ENCODE measurements at regions not wholly inside any gene's neighbourhood (a gene's known extent, or its start where the extent isn't known, plus 50 kb on each side); places are given as distances from the start of the nearest gene placed in this dataset.

- DNase-seq (ENCODE audit: low spot score): no peak
- H3K27ac ChIP-seq: peak overlapping the region; percentile 34
These were observed 151.5 kb upstream of the KLF6 start for GRCh38 chr10:3936422-3937040.

DNA sequence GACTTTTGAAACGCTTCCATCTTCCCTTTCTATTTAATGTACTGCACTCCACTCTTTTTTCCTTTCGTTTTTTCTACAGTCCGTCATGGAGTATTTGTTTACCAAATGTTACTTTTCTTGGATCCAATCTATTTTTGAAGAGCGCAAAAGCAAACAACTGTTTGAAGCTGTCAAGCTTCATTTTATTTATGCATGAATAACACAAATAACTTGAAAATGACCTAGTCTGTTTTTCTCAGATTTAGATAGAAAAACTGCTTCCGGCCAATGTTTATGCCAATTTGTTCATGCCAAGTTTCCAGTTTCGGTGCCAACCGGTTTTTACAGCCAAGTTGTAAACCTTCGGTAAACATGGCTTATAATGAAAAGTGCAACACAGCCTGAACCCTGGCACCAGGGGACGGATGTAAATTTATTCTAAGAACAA lies 150.9 kb upstream of the KLF6 start:
- H3K27ac ChIP-seq: no peak overlapping the region
- DNase-seq (ENCODE audit: low spot score): no peak
- POLR2A ChIA-PET (ENCODE audit: low non-redundant PET): no interaction called here
- CTCF ChIA-PET: interaction anchor here (0.7 kb wide), 1 partner anchor 15 kb away, joined by 4 read pairs; no protein-coding TSS in a partner anchor
- TF ChIP-seq CTCF (conservative IDR thresholded peaks at IDR 0.05; ENCODE audit: low read depth): no peak

More at GRCh38 chr10:3936422-3937040, 151.5 kb upstream of the KLF6 start:
- TF ChIP-seq CTCF (conservative IDR thresholded peaks at IDR 0.05; ENCODE audit: low read depth): no peak
- ChIA-PET CTCF (no interaction called here), POLR2A (ENCODE audit: low non-redundant PET) (no interaction called here)

- CTCF ChIA-PET: interaction anchor here (0.7 kb wide), 1 partner anchor 1526 kb away, joined by 3 read pairs; no protein-coding TSS in a partner anchor
- TF ChIP-seq CTCF (conservative IDR thresholded peaks at IDR 0.05; ENCODE audit: low read depth): no peak
- POLR2A ChIA-PET (ENCODE audit: low non-redundant PET): no interaction called here
These were observed 150.1 kb upstream of the KLF6 start for GRCh38 chr10:3935141-3935540.

DNA sequence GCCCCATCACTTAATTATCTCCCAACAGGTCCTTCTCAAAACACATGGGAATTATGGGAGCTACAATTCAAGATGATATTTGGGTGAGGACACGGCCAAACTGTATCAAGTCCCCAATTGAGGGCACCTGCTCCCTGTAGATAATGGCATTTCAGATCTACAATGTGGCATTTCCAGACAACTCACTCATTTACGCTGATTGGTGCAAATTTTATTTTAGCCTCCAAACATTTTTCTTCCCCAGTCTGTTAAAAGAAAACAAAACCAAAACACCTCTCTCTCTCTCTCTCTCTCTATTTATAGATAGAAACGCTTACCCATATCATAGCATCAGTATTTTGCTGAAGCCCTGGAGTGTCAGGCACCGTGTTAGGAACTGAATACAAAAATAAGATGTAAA lies 148.7 kb upstream of the KLF6 start:
- no peak for TF ChIP-seq CTCF (conservative IDR thresholded peaks at IDR 0.05; ENCODE audit: low read depth)
- CTCF ChIA-PET: no interaction called here
- POLR2A ChIA-PET (ENCODE audit: low non-redundant PET): no interaction called here
- H3K27ac ChIP-seq: no peak overlapping the region
- no peak for DNase-seq (ENCODE audit: low spot score)

More at GRCh38 chr10:3935141-3935540, 150.1 kb upstream of the KLF6 start:
- peak; percentile 58 for DNase-seq (ENCODE audit: low spot score)
- peak overlapping the region; percentile 72 for H3K27ac ChIP-seq

GRCh38 chr10:3932597-3933375 lies 147.8 kb upstream of the KLF6 start:
- POLR2A ChIA-PET (ENCODE audit: low non-redundant PET): no interaction called here
- CTCF ChIA-PET: no interaction called here
- no peak overlapping the region for H3K27ac ChIP-seq
- TF ChIP-seq CTCF (conservative IDR thresholded peaks at IDR 0.05; ENCODE audit: low read depth): no peak
- DNase-seq (ENCODE audit: low spot score): no peak

GRCh38 chr10:3931901-3932300 lies 146.9 kb upstream of the KLF6 start:
- POLR2A ChIA-PET (ENCODE audit: low non-redundant PET): no interaction called here
- CTCF ChIA-PET: interaction anchor here (0.7 kb wide), 1 partner anchor 102 kb away, joined by 3 read pairs; no protein-coding TSS in a partner anchor

More at GRCh38 chr10:3931901-3932300, 146.9 kb upstream of the KLF6 start:
- no peak for TF ChIP-seq CTCF (conservative IDR thresholded peaks at IDR 0.05; ENCODE audit: low read depth)
- no peak overlapping the region for H3K27ac ChIP-seq
- DNase-seq (ENCODE audit: low spot score): no peak

Measured in RWPE1 (cell line).